GM18502 (cell line): ENCODE measurements at regions not wholly inside any gene's neighbourhood (a gene's known extent, or its start where the extent isn't known, plus 50 kb on each side); places are given as distances from the start of the nearest gene placed in this dataset.
"Not testable (repeated sequence)": the region's sequence is repeated elsewhere in the genome, so short reads cannot be mapped to it uniquely, and the experiment has no call there.

Experiments used
- ATAC-seq: cut with Tn5 transposase; IDR thresholded peaks from one replicate; pipeline ENCODE4 v1.9.1; 2021; ENCODE audit warnings: mild to moderate bottlenecking; ENCODE audit not compliant: unreplicated experiment, poor library complexity

GRCh38 chr6:169980826-169981450, 229.5 kb downstream of the ERMARD start:
- no peak for ATAC-seq

GRCh38 chr6:169979873-169980432, 228.5 kb downstream of the ERMARD start:
- no peak for ATAC-seq

- ATAC-seq, result no peak
These were observed 227.3 kb downstream of the ERMARD start for GRCh38 chr6:169978615-169979161.

GRCh38 chr6:169977434-169978265, 226.2 kb downstream of the ERMARD start:
- no peak for ATAC-seq

- ATAC-seq, result no peak
These were observed 225.1 kb downstream of the ERMARD start for GRCh38 chr6:169976301-169977081.

- ATAC-seq, result no peak
These were observed 224.3 kb downstream of the ERMARD start for GRCh38 chr6:169975701-169976100.

GRCh38 chr6:169975286-169975685, 223.9 kb downstream of the ERMARD start:
- no peak for ATAC-seq

- ATAC-seq, result no peak
These were observed 223.2 kb downstream of the ERMARD start for GRCh38 chr6:169974663-169975062.

GRCh38 chr6:169973588-169974467, 222.4 kb downstream of the ERMARD start:
- ATAC-seq, result not testable (repeated sequence)

- ATAC-seq, result no peak
These were observed 221.3 kb downstream of the ERMARD start for GRCh38 chr6:169972736-169973135.

GRCh38 chr6:169972101-169972651, 220.8 kb downstream of the ERMARD start:
- ATAC-seq, result no peak

GRCh38 chr6:169971081-169971861, 219.8 kb downstream of the ERMARD start:
- no peak for ATAC-seq

GRCh38 chr6:169970306-169970988, 219.0 kb downstream of the ERMARD start:
- ATAC-seq, result no peak

GRCh38 chr6:169969372-169970099, 218.1 kb downstream of the ERMARD start:
- no peak for ATAC-seq

- ATAC-seq, result no peak
These were observed 217.3 kb downstream of the ERMARD start for GRCh38 chr6:169968541-169969270.

- ATAC-seq, result no peak
These were observed 216.3 kb downstream of the ERMARD start for GRCh38 chr6:169967687-169968086.
